Esophagus muscularis mucosa (tissue), 4 donors: ENCODE measurements at regions not wholly inside any gene's neighbourhood (a gene's known extent, or its start where the extent isn't known, plus 50 kb on each side); places are given as distances from the start of the nearest gene placed in this dataset.

Source experiments
- CTCF ChIP-seq, 3 experiments: fragments of 200-600 bp in 2 of 3; fragments of 450-650 bp in 1 of 3; sonication (generic) in 2 of 3; IDR thresholded peaks; one replicate each; pipeline ENCODE4 v1.5.1; 2017 to 2019; ENCODE audit warnings: antibody characterized with exemption in 3 of 3, mild to moderate bottlenecking in 2 of 3, moderate library complexity in 1 of 3
- EP300 ChIP-seq: sonication (generic); formaldehyde crosslinking; IDR thresholded peaks from one replicate; pipeline ENCODE4 v1.6.1; 2017; ENCODE audit warnings: antibody characterized with exemption
- POLR2A ChIP-seq: fragments of 450-650 bp; IDR thresholded peaks from one replicate; pipeline ENCODE4 v1.6.1; 2017; ENCODE audit warnings: antibody characterized with exemption, moderate library complexity, mild to moderate bottlenecking, low read depth
- POLR2AphosphoS5 ChIP-seq, 2 donors: sonication (generic); formaldehyde crosslinking; IDR thresholded peaks; one replicate each; pipeline ENCODE4 v1.6.1; 2017; ENCODE audit warnings: antibody characterized with exemption in 2 of 2

GRCh38 chr12:116395396-116395795 lies 117.9 kb upstream of the MED13L start:
- TF ChIP-seq CTCF (IDR thresholded peaks at IDR 0.05): no peak
- TF ChIP-seq POLR2AphosphoS5 (IDR thresholded peaks at IDR 0.05): no peak
- no peak for TF ChIP-seq EP300
- TF ChIP-seq POLR2A: no peak
